Fibroblast of skin of left quadriceps (primary cell): ENCODE measurements at regions not wholly inside any gene's neighbourhood (a gene's known extent, or its start where the extent isn't known, plus 50 kb on each side); places are given as distances from the start of the nearest gene placed in this dataset.
"Not testable (repeated sequence)": the region's sequence is repeated elsewhere in the genome, so short reads cannot be mapped to it uniquely, and the experiment has no call there.

Experiments
- DNase-seq, 2 experiments: peaks; one replicate each; pipeline ENCODE4 v3.0.0-alpha.2; 2013; ENCODE audit warnings: low read depth in 2 of 2

GRCh38 chr15:77839970-77840905 is 207.5 kb upstream of the LINGO1 start:
- no peak for DNase-seq

GRCh38 chr15:77839456-77839855 is 206.7 kb upstream of the LINGO1 start:
- DNase-seq: no peak

GRCh38 chr15:77838595-77838994 is 205.9 kb upstream of the LINGO1 start:
- no peak for DNase-seq

GRCh38 chr15:77838061-77838460 is 205.3 kb upstream of the LINGO1 start:
- no peak for DNase-seq

GRCh38 chr15:77837649-77838025 is 204.9 kb upstream of the LINGO1 start:
- DNase-seq: no peak

GRCh38 chr15:77836906-77837648 is 204.4 kb upstream of the LINGO1 start:
- no peak for DNase-seq

GRCh38 chr15:77836121-77836692 is 203.5 kb upstream of the LINGO1 start:
- DNase-seq: no peak

GRCh38 chr15:77834276-77834990 is 201.7 kb upstream of the LINGO1 start:
- no peak for DNase-seq

GRCh38 chr15:77832874-77833273 is 200.2 kb upstream of the LINGO1 start:
- no peak for DNase-seq

GRCh38 chr15:77831986-77832385 is 199.3 kb upstream of the LINGO1 start:
- DNase-seq: no peak

- DNase-seq: no peak
These were observed 197.3 kb upstream of the LINGO1 start for GRCh38 chr15:77830051-77830468.

- not testable (repeated sequence) for DNase-seq
These were observed 196.6 kb upstream of the LINGO1 start for GRCh38 chr15:77829331-77829730.

- no peak for DNase-seq
These were observed 195.1 kb upstream of the LINGO1 start for GRCh38 chr15:77827860-77828259.

- DNase-seq: no peak
These were observed 193.4 kb upstream of the LINGO1 start for GRCh38 chr15:77826006-77826695.

GRCh38 chr15:77825546-77825945 is 192.8 kb upstream of the LINGO1 start:
- no peak for DNase-seq

GRCh38 chr15:77825252-77825542 is 192.5 kb upstream of the LINGO1 start:
- DNase-seq: no peak

GRCh38 chr15:77824361-77825251 is 191.9 kb upstream of the LINGO1 start:
- DNase-seq: no peak

GRCh38 chr15:77823736-77824135 is 191.0 kb upstream of the LINGO1 start:
- DNase-seq: no peak

GRCh38 chr15:77822631-77823230 is 190.0 kb upstream of the LINGO1 start:
- no peak for DNase-seq

GRCh38 chr15:77821959-77822256 is 189.2 kb upstream of the LINGO1 start:
- no peak for DNase-seq
